HEK293T (cell line): ENCODE measurements at regions not wholly inside any gene's neighbourhood (a gene's known extent, or its start where the extent isn't known, plus 50 kb on each side); places are given as distances from the start of the nearest gene placed in this dataset.

ENCODE experiments used
- ARNT ChIP-seq: fragments of 450-650 bp; IDR thresholded peaks from 2 replicates; pipeline ENCODE4 v1.6.1; 2017; ENCODE audit warnings: mild to moderate bottlenecking
- BHLHE40 ChIP-seq: fragments of 450-650 bp; IDR thresholded peaks from 2 replicates; pipeline ENCODE4 v1.6.1; 2016; ENCODE audit warnings: mild to moderate bottlenecking, moderate library complexity, borderline replicate concordance
- CTBP1 ChIP-seq: fragments of 450-650 bp; IDR thresholded peaks from 2 replicates; pipeline ENCODE4 v1.6.1; 2016; ENCODE audit warnings: borderline replicate concordance
- ELF4 ChIP-seq: fragments of 450-650 bp; IDR thresholded peaks from 2 replicates; pipeline ENCODE4 v1.6.1; 2017; ENCODE audit warnings: antibody characterized with exemption
- FOXM1 ChIP-seq: fragments of 450-650 bp; IDR thresholded peaks from 2 replicates; pipeline ENCODE4 v1.6.1; 2017; ENCODE audit warnings: mild to moderate bottlenecking, borderline replicate concordance
- L3MBTL2 ChIP-seq: fragments of 450-650 bp; conservative IDR thresholded peaks from 2 replicates; pipeline ENCODE4 v1.6.1; 2016; ENCODE audit warnings: mild to moderate bottlenecking
- NFRKB ChIP-seq: fragments of 450-650 bp; IDR thresholded peaks from 2 replicates; pipeline ENCODE4 v1.6.1; 2016; ENCODE audit warnings: mild to moderate bottlenecking, moderate library complexity
- SP1 ChIP-seq: fragments of 450-650 bp; IDR thresholded peaks from 2 replicates; pipeline ENCODE4 v1.6.1; 2017
- SUZ12 ChIP-seq: fragments of 450-650 bp; IDR thresholded peaks from 2 replicates; pipeline ENCODE4 v1.6.1; 2016; ENCODE audit warnings: mild to moderate bottlenecking
- TARDBP ChIP-seq: fragments of 450-650 bp; IDR thresholded peaks from 2 replicates; pipeline ENCODE4 v1.6.1; 2016
- ZNF384 ChIP-seq: fragments of 450-650 bp; IDR thresholded peaks from 2 replicates; pipeline ENCODE4 v1.6.1; 2016
- TF ChIP-seq, protein P1 (sequence below): fragments of 450-650 bp; IDR thresholded peaks from 2 replicates; pipeline ENCODE4 v1.6.1; 2016

- TF ChIP-seq, protein P1, sequence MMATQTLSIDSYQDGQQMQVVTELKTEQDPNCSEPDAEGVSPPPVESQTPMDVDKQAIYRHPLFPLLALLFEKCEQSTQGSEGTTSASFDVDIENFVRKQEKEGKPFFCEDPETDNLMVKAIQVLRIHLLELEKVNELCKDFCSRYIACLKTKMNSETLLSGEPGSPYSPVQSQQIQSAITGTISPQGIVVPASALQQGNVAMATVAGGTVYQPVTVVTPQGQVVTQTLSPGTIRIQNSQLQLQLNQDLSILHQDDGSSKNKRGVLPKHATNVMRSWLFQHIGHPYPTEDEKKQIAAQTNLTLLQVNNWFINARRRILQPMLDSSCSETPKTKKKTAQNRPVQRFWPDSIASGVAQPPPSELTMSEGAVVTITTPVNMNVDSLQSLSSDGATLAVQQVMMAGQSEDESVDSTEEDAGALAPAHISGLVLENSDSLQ, result no peak
- TF ChIP-seq FOXM1 (no peak), BHLHE40 (no peak), ZNF384 (no peak), L3MBTL2 (no peak), SUZ12 (no peak), NFRKB (no peak), TARDBP (no peak), SP1 (no peak), ARNT (no peak), ELF4 (no peak), CTBP1 (no peak)
Measured at GRCh38 chr12:25746131-25746530, 193.0 kb upstream of the LMNTD1 start.
